NCI-H226 (cell line): ENCODE measurements at regions not wholly inside any gene's neighbourhood (a gene's known extent, or its start where the extent isn't known, plus 50 kb on each side); places are given as distances from the start of the nearest gene placed in this dataset.
"Not testable (repeated sequence)": the region's sequence is repeated elsewhere in the genome, so short reads cannot be mapped to it uniquely, and the experiment has no call there.

Experiments
- DNase-seq: peaks from one replicate; pipeline ENCODE4 v3.0.0-alpha.2; 2015

- no peak for DNase-seq
Observed at GRCh38 chr4:97300561-97300960, 842.7 kb downstream of the STPG2 start.

GRCh38 chr4:97305351-97305750 lies 837.9 kb downstream of the STPG2 start:
- DNase-seq, result no peak

- no peak for DNase-seq
Observed at GRCh38 chr4:97309121-97309520, 834.2 kb downstream of the STPG2 start.

- no peak for DNase-seq
Observed at GRCh38 chr4:97317201-97317600, 826.1 kb downstream of the STPG2 start.

- DNase-seq, result no peak
Observed at GRCh38 chr4:97317671-97318070, 825.6 kb downstream of the STPG2 start.

- not testable (repeated sequence) for DNase-seq
Observed at GRCh38 chr4:97325751-97326150, 817.5 kb downstream of the STPG2 start.

- no peak for DNase-seq
Observed at GRCh38 chr4:97330917-97331316, 812.4 kb downstream of the STPG2 start.

GRCh38 chr4:97334348-97334747 lies 808.9 kb downstream of the STPG2 start:
- DNase-seq, result no peak

GRCh38 chr4:97349468-97350186 lies 793.6 kb downstream of the STPG2 start:
- DNase-seq, result no peak

- DNase-seq, result no peak
Observed at GRCh38 chr4:97353876-97354275, 789.4 kb downstream of the STPG2 start.

GRCh38 chr4:97359826-97360225 lies 783.5 kb downstream of the STPG2 start:
- DNase-seq, result no peak

GRCh38 chr4:97360733-97361132 lies 782.5 kb downstream of the STPG2 start:
- DNase-seq, result no peak

- peak; percentile 74 for DNase-seq
Observed at GRCh38 chr4:97367878-97368277, 775.4 kb downstream of the STPG2 start.

GRCh38 chr4:97370568-97370967 lies 772.7 kb downstream of the STPG2 start:
- DNase-seq, result no peak

- no peak for DNase-seq
Observed at GRCh38 chr4:97374526-97374925, 768.8 kb downstream of the STPG2 start.

- no peak for DNase-seq
Observed at GRCh38 chr4:97386969-97387368, 756.3 kb downstream of the STPG2 start.

- DNase-seq, result peak; percentile 19
Observed at GRCh38 chr4:97394653-97395052, 748.6 kb downstream of the STPG2 start.

- DNase-seq, result no peak
Observed at GRCh38 chr4:97396097-97396496, 747.2 kb downstream of the STPG2 start.

GRCh38 chr4:97396605-97397004 lies 746.7 kb downstream of the STPG2 start:
- DNase-seq, result no peak

GRCh38 chr4:97404876-97405523 lies 738.3 kb downstream of the STPG2 start:
- DNase-seq, result no peak

- no peak for DNase-seq
Observed at GRCh38 chr4:97411356-97411755, 731.9 kb downstream of the STPG2 start.

- no peak for DNase-seq
Observed at GRCh38 chr4:97412331-97412730, 730.9 kb downstream of the STPG2 start.

- no peak for DNase-seq
Observed at GRCh38 chr4:97414161-97414560, 729.1 kb downstream of the STPG2 start.

GRCh38 chr4:97432551-97432950 lies 710.7 kb downstream of the STPG2 start:
- no peak for DNase-seq
